Suprapubic skin (tissue), 4 donors: ENCODE measurements at regions not wholly inside any gene's neighbourhood (a gene's known extent, or its start where the extent isn't known, plus 50 kb on each side); places are given as distances from the start of the nearest gene placed in this dataset.

Experiments
- POLR2A ChIP-seq, 2 donors: fragments of 450-650 bp; IDR thresholded peaks; one replicate each; pipeline ENCODE4 v1.6.1; 2017; ENCODE audit warnings: antibody characterized with exemption in 2 of 2, mild to moderate bottlenecking in 2 of 2, moderate library complexity in 2 of 2
- POLR2AphosphoS5 ChIP-seq, 3 donors: sonication (generic); formaldehyde crosslinking; IDR thresholded peaks; one replicate each; pipeline ENCODE4 v1.6.1; 2017; ENCODE audit warnings: antibody characterized with exemption in 3 of 3
- TF ChIP-seq, protein P1 (sequence below), 2 donors: fragments of 200-600 bp in 1 of 2; fragments of 450-650 bp in 1 of 2; sonication (generic) in 1 of 2; IDR thresholded peaks; one replicate each; pipeline ENCODE4 v1.5.1; 2016 to 2019; ENCODE audit warnings: antibody characterized with exemption in 2 of 2, mild to moderate bottlenecking in 1 of 2, moderate library complexity in 1 of 2

DNA sequence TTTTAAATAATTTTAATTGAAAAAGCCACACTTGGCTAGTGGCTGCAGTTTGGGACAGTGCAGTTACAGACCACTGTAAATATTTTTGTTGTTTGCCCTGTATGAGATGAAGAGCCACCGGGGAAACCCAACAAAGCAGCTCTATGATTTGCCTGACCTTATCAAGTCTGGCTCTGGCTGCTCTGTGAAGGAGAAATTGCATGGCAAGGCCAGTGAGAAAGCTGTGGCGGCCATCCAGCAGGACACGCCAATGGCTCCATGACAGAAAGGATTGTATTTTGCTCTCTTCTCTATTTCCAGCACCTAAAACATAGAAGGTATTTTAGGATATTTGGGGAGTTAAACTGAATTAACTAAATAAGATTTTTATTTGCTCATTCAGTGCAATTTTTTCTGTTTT, 330.0 kb upstream of the DYNLRB2 start:
- no peak for TF ChIP-seq POLR2A (IDR thresholded peaks at IDR 0.05)
- TF ChIP-seq, protein P1, sequence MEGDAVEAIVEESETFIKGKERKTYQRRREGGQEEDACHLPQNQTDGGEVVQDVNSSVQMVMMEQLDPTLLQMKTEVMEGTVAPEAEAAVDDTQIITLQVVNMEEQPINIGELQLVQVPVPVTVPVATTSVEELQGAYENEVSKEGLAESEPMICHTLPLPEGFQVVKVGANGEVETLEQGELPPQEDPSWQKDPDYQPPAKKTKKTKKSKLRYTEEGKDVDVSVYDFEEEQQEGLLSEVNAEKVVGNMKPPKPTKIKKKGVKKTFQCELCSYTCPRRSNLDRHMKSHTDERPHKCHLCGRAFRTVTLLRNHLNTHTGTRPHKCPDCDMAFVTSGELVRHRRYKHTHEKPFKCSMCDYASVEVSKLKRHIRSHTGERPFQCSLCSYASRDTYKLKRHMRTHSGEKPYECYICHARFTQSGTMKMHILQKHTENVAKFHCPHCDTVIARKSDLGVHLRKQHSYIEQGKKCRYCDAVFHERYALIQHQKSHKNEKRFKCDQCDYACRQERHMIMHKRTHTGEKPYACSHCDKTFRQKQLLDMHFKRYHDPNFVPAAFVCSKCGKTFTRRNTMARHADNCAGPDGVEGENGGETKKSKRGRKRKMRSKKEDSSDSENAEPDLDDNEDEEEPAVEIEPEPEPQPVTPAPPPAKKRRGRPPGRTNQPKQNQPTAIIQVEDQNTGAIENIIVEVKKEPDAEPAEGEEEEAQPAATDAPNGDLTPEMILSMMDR (IDR thresholded peaks at IDR 0.05): no peak
- TF ChIP-seq POLR2AphosphoS5 (IDR thresholded peaks at IDR 0.05): no peak
